ENCODE measurements at regions not wholly inside any gene's neighbourhood (a gene's known extent, or its start where the extent isn't known, plus 50 kb on each side); places are given as distances from the start of the nearest gene placed in this dataset.

DNA sequence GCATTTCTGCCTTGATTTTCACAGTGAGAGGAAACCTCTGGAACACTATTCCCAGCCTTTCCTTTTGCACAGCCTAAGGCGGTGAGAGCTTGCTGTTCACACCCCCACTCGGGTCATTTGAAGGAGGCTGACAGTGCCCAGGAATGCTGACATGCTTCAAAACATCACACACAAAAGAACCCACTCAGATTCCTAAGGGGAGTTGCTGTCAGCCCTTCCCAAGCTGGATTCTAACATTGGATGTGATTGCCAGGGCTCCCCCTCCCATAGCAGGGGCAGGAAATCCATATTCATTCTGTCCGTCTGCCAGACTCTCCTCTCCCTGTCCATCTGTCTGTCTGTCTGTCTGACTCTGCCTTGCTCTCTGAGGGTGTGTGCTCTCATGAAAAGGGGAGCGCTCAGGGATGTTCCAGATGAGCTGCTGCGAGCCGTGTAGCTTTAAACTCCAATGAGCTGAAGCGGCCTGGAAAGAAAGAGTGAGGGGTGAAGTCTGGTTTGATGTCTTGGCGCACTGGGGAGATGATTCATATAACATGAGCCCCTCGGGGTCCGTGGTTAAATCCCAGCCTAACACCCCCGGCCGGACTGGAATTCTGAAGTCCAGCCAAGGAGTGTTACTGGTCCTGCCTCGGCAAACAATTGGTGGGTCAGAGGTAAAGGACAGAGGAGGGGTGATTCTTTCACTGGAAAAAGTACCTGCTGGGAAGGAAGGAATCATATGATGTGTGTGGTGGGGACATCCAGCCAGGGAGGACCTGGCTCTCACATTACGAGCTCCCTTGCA lies 517.0 kb downstream of the CCDC171 start:
- H3K36me3 ChIP-seq (replicated peaks in 1 of 2; ENCODE audit: control insufficient read depth in 1 of 2, insufficient read depth in 2 of 2, low read length in 1 of 2): no peaks in the 10 kb centered on the region
- no peak overlapping the region for H3K27ac ChIP-seq (ENCODE audit: low read depth in 2 of 2, low read length in 1 of 2)
- H3K4me2 ChIP-seq: no peak overlapping the region
- CTCF ChIA-PET: interaction anchor here (2.2 kb wide), 1 partner anchor 9 kb away, joined by 5 read pairs; no protein-coding TSS in a partner anchor
- no peak overlapping the region for H2AFZ ChIP-seq (ENCODE audit: low read depth)
- TF ChIP-seq ELF1 (IDR thresholded peaks at IDR 0.05) (no peak), RXRA (IDR thresholded peaks at IDR 0.05; ENCODE audit: borderline replicate concordance, low read depth) (no peak), MAX (IDR thresholded peaks at IDR 0.05; ENCODE audit: low read depth) (no peak), ZBTB33 (IDR thresholded peaks at IDR 0.05; ENCODE audit: borderline replicate concordance, low read depth) (no peak), RFX5 (IDR thresholded peaks at IDR 0.05; ENCODE audit: low read length) (no peak), CTCF (IDR thresholded peaks at IDR 0.05) (no peak), FOXM1 (IDR thresholded peaks at IDR 0.05; ENCODE audit: low read depth) (no peak), TCF12 (IDR thresholded peaks at IDR 0.05) (no peak), NFIC (IDR thresholded peaks at IDR 0.05; ENCODE audit: borderline replicate concordance) (no peak), MXI1 (IDR thresholded peaks at IDR 0.05; ENCODE audit: low read depth, low read length) (no peak)
- TF ChIP-seq, protein P1, sequence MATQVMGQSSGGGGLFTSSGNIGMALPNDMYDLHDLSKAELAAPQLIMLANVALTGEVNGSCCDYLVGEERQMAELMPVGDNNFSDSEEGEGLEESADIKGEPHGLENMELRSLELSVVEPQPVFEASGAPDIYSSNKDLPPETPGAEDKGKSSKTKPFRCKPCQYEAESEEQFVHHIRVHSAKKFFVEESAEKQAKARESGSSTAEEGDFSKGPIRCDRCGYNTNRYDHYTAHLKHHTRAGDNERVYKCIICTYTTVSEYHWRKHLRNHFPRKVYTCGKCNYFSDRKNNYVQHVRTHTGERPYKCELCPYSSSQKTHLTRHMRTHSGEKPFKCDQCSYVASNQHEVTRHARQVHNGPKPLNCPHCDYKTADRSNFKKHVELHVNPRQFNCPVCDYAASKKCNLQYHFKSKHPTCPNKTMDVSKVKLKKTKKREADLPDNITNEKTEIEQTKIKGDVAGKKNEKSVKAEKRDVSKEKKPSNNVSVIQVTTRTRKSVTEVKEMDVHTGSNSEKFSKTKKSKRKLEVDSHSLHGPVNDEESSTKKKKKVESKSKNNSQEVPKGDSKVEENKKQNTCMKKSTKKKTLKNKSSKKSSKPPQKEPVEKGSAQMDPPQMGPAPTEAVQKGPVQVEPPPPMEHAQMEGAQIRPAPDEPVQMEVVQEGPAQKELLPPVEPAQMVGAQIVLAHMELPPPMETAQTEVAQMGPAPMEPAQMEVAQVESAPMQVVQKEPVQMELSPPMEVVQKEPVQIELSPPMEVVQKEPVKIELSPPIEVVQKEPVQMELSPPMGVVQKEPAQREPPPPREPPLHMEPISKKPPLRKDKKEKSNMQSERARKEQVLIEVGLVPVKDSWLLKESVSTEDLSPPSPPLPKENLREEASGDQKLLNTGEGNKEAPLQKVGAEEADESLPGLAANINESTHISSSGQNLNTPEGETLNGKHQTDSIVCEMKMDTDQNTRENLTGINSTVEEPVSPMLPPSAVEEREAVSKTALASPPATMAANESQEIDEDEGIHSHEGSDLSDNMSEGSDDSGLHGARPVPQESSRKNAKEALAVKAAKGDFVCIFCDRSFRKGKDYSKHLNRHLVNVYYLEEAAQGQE (IDR thresholded peaks at IDR 0.05; ENCODE audit: low read depth, low read length): no peak
- TF ChIP-seq, protein P2, sequence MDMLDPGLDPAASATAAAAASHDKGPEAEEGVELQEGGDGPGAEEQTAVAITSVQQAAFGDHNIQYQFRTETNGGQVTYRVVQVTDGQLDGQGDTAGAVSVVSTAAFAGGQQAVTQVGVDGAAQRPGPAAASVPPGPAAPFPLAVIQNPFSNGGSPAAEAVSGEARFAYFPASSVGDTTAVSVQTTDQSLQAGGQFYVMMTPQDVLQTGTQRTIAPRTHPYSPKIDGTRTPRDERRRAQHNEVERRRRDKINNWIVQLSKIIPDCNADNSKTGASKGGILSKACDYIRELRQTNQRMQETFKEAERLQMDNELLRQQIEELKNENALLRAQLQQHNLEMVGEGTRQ (IDR thresholded peaks at IDR 0.05; ENCODE audit: borderline replicate concordance, low read depth, low read length): no peak
- TF ChIP-seq, protein P3, sequence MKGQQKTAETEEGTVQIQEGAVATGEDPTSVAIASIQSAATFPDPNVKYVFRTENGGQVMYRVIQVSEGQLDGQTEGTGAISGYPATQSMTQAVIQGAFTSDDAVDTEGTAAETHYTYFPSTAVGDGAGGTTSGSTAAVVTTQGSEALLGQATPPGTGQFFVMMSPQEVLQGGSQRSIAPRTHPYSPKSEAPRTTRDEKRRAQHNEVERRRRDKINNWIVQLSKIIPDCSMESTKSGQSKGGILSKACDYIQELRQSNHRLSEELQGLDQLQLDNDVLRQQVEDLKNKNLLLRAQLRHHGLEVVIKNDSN (IDR thresholded peaks at IDR 0.05; ENCODE audit: borderline replicate concordance, low read depth): no peak
- H3K79me2 ChIP-seq (ENCODE audit: insufficient read depth): no peaks in the 10 kb centered on the region
- POLR2A ChIA-PET: no interaction called here
- no peaks in the 10 kb centered on the region for H3F3A ChIP-seq (replicated peaks; ENCODE audit: insufficient read depth)
- 81% methylated on average over 14 of the region's 14 CpGs for WGBS (ENCODE audit: low lambda C conversion rate)
- H3K9ac ChIP-seq: no peak overlapping the region
- peaks cover 0 to 5% of the 10 kb centered on the region in 2 experiments; a peak in 2 of 4 replicates for H3K4me1 ChIP-seq (ENCODE audit: control insufficient read depth in 1 of 2, insufficient read depth in 2 of 2, low read depth in 1 of 2, low read length in 1 of 2)
- no peaks in the 10 kb centered on the region for H3K9me2 ChIP-seq
- no peaks in the 10 kb centered on the region for H4K20me1 ChIP-seq (ENCODE audit: insufficient read depth)
- H3K27me3 ChIP-seq (ENCODE audit: insufficient read depth): no peaks in the 10 kb centered on the region
- H3K4me3 ChIP-seq (ENCODE audit: low read depth in 2 of 2, low read length in 1 of 2): no peak overlapping the region
- H3K9me3 ChIP-seq: no peaks in the 10 kb centered on the region
- DNase-seq: no peak

Measured in SK-N-SH (cell line).